Fibroblast of skin of back (primary cell): ENCODE measurements at regions not wholly inside any gene's neighbourhood (a gene's known extent, or its start where the extent isn't known, plus 50 kb on each side); places are given as distances from the start of the nearest gene placed in this dataset.
"Not testable (repeated sequence)": the region's sequence is repeated elsewhere in the genome, so short reads cannot be mapped to it uniquely, and the experiment has no call there.

Experiments
- DNase-seq: peaks from one replicate; pipeline ENCODE4 v3.0.0-alpha.2; 2013

GRCh38 chr6:85071845-85072244, 307.4 kb upstream of the TBX18 start:
- DNase-seq: not testable (repeated sequence)

DNA sequence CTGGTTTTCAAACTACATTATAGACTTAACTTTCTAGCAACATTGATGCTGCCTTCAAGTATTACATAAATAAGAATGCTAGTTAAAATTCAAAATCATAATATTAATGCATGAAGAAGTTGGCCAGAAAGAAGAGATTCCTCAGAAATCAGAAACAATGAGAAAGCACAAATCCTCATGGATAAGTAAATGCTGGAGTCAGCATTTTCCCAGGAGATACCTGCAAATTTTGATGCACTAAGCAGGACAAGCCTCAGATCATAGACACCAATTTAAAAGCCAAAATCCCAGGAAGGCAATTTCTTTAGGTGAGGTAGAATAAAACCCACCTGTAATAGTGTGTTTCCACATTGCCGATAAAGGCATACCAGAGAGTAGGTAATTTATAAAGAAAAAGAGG, 305.2 kb upstream of the TBX18 start:
- DNase-seq: no peak

GRCh38 chr6:85068221-85068620, 303.8 kb upstream of the TBX18 start:
- no peak for DNase-seq

- DNase-seq: no peak
Observed at GRCh38 chr6:85066266-85066665, 301.9 kb upstream of the TBX18 start.

- DNase-seq: peak; percentile 55
Observed at GRCh38 chr6:85065831-85066230, 301.4 kb upstream of the TBX18 start.

GRCh38 chr6:85063611-85064010, 299.2 kb upstream of the TBX18 start:
- DNase-seq: no peak

DNA sequence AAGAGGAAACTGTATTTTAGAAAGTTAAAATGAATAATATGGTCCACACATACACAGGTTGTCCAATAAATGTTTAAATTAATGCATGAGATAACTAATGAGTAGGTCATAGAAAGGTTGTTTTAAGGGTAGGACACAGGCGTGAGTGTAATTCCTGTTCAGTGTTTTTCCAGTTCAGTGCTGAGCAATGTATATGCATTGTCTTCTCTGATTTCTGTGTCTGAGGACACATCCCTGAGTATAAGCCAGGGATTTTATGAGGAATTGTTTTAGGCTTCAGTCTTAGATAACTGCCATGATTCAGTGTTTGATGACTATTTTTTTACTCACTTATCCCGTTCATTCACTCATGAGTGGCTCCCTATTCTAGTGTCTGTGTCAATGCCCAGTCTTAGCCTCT, 298.5 kb upstream of the TBX18 start:
- no peak for DNase-seq

GRCh38 chr6:85058806-85059205, 294.4 kb upstream of the TBX18 start:
- no peak for DNase-seq

DNA sequence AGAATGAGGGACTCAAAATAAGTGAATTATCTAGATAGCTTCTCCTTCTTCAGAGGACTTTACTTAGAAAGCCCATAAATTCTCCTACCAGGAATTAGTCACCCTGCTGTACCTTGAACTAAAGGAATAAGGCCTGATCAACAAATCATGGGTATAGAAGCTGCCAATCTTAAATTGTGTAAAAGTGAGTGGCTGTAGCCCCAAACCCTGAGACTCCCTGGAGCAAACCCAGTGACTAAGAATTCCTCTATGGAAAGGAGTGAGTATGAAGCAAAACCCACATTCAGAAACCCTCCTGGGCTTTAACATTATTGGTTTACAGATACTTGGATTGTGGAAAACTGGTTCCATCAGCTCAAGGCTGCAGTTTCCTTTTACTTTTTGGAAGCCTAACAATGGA, 285.8 kb upstream of the TBX18 start:
- DNase-seq: peak; percentile 9

GRCh38 chr6:85049282-85049681, 284.9 kb upstream of the TBX18 start:
- DNase-seq: no peak

- DNase-seq: peak; percentile 20
Observed at GRCh38 chr6:85047818-85048217, 283.4 kb upstream of the TBX18 start.

- DNase-seq: not testable (repeated sequence)
Observed at GRCh38 chr6:85045767-85046166, 281.4 kb upstream of the TBX18 start.

DNA sequence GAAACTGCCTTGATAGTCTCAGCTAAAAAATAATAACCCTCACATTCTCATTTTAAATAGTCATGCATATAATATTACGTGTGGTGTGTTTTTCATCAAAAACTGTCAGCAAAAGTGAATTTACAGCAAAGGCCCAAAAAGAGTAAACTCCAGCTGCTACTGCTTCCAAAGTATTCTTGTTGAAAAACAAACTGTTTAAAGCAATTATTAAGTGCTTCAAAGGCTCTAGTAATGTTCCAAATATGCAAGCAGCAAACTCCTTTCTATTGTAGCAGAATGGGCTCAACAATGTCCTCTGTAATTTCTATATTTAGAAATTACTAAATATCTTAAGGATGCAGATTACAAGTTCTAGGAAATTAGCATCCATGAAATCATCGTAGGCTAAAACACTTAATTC, 280.0 kb upstream of the TBX18 start:
- DNase-seq: peak; percentile 35

- DNase-seq: peak; percentile 11
Observed at GRCh38 chr6:85041376-85041775, 277.0 kb upstream of the TBX18 start.

DNA sequence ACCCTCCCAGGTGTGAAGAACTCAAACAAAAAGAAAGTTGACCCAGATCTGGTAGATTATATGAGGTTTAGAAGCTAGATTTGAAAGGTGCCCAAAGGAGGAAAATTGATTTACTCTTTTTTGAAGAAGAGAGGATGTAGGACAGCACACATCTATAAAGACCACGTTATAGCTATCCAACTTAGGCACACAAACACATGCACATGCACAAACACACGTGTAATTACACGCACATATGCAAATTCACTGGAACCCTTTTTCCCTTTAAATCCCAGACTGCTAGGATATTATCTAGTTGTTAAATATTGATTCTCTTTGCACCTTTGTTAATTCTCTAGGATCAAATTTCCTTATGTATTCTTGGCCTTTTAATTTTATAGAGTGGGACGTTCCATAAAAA, 272.8 kb upstream of the TBX18 start:
- DNase-seq: no peak

DNA sequence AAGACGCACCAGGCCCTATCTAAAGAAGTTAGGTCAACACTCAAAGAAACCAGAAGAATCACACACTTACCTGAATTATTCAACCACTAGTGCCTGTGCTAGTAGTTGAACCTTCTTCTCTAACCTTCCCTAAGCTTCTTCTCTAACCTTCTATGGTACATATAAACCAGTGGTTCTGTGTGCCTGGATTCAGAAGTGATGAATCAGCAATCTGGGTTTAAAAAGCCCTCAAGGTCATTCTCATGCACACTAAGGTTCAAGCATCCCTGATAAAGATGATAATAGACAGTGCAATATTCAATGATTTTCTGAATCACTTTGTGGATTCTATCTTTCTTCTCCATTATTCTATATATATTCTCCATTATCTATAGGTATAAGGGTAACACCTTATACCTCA, 271.4 kb upstream of the TBX18 start:
- no peak for DNase-seq

DNA sequence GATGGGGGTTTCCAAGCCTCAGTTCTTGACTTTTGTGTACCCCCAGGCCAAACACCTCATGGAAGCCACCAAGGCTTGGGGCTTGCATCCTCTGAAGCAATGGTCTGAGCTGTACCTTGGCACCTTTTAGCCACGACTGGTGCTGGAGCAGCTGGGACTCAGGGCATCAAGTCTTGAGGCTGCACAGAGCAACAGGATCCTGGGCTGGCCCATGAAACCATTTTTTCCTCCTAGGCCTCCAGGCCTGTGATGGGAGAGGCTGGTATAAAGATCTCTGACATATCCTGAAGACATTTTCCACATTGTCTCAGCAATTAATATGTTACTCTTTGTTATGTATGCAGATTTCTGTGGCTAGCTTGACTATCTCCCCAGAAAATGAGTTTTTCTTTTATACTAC, 269.1 kb upstream of the TBX18 start:
- no peak for DNase-seq

- DNase-seq: no peak
Observed at GRCh38 chr6:85026021-85026420, 261.6 kb upstream of the TBX18 start.

GRCh38 chr6:85023721-85024120, 259.3 kb upstream of the TBX18 start:
- DNase-seq: no peak

GRCh38 chr6:85017352-85017751, 253.0 kb upstream of the TBX18 start:
- no peak for DNase-seq

- DNase-seq: no peak
Observed at GRCh38 chr6:85016726-85017125, 252.3 kb upstream of the TBX18 start.

DNA sequence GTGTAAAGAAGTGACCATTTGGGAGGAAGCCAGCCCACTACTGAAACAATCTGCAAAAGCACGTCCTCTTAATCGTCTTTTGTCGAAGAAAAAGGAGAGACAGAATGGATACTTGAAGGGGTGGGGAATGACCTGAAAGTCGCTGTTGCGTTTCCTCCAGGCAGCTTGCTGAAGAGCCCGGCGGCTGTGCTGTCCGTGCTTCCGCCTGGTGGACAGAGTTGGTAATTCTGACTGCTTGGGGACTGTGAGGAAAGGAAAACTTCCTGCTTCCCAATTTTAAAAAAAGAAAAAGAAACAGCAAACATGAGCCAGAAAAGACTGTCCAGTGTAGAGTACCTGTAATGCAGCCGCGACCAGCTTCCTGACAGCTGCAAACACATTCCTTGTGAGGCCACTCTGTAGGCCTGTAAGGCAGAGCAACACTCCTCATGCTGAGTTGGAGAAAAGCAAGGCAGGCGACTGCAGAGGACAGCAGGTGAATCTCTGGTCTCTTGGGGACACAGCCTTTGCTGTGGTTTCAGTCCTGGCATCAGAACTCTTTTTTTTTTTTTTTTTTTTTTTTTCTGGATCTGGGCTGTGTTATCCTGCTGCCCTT, 251.1 kb upstream of the TBX18 start:
- peak; percentile 59 for DNase-seq

DNA sequence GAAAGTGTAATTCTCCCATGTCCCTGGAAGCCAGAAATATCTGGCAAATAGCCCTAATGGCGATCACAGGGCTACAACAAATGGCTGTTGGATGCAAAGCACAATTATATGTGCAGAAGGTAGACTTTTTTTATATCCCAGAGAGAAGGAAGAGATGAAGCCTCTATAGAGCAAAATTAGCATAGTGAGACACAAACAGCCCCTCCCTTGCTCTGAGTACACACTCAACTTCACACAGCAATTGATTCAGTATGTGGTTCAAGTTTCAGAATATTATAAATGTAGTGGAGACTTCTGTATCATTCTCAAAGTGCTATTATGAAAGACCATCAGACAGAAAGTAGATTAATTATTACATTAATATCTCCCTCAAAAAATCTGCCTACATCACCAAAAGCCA, 246.5 kb upstream of the TBX18 start:
- no peak for DNase-seq

DNA sequence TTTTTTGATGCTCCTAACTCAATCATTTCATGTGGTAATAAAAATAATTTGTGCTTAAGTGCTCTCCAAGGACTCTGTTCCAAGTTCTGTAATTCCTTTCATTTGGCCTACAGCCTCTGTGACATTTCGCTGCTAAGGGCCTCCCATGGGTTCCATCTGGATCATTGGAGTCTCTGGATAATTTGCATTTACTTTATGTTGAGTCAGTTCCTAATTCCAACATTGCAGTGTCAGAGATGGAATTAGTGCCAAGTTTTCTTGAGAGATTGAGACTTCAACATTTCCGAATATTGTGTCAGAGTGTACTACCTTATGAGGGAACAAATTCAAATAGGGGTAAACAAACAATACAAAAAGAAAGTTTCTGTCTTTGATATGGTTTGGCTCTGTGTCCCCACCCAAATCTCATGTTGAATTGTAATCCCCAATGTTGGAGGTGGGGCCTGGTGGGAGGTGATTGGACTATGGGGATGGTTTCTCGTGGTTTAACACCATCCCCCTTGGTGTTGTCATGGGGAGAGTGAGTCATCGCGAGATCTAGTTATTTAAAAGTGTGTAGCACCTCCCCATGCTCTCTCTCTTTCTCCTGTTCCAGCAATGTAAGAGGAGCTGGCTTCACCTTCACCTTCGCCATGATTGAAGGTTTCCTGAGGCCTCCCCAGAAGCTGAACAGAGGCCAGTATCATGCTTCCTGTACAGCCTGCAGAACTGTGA, 244.1 kb upstream of the TBX18 start:
- DNase-seq: peak; percentile 87

GRCh38 chr6:85006362-85006761, 242.0 kb upstream of the TBX18 start:
- peak; percentile 7 for DNase-seq
